Ovary (tissue), 3 donors: ENCODE measurements at regions not wholly inside any gene's neighbourhood (a gene's known extent, or its start where the extent isn't known, plus 50 kb on each side); places are given as distances from the start of the nearest gene placed in this dataset.

ENCODE experiments used
- EP300 ChIP-seq: sonication (generic); formaldehyde crosslinking; IDR thresholded peaks from one replicate; pipeline ENCODE4 v1.6.1; 2017; ENCODE audit warnings: antibody characterized with exemption
- POLR2A ChIP-seq: fragments of 450-650 bp; IDR thresholded peaks from one replicate; pipeline ENCODE4 v1.6.1; 2017; ENCODE audit warnings: antibody characterized with exemption, mild to moderate bottlenecking, moderate library complexity
- TF ChIP-seq, protein P1 (sequence below), 3 donors: fragments of 450-650 bp in 2 of 3; fragments of 200-600 bp in 1 of 3; IDR thresholded peaks; one replicate each; pipeline versions ENCODE4 v1.5.1 to v1.8.0; 2016 to 2022; ENCODE audit warnings: antibody characterized with exemption in 3 of 3, mild to moderate bottlenecking in 1 of 3
- donor health status: DM: no; HTN: no; CAD: no.

DNA sequence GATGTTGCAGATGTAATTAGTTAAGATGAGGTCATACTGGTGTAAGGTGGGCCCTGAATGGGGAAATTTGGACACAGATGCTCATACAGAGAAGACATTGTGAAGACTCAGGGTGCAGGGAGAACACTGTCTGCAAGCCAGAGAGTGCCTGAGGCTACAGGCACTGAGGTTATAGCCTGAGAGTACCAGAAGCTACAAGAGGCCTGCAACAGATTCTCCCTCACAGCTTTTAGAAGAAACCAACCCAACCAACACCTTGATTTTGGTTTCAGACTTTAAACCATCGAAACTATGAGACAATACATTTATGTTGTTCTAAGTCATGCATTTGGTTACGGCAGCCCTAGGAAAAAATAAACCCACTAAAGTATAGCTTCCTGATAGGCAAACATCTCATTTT, 321.7 kb upstream of the USP25 start:
- TF ChIP-seq, protein P1, sequence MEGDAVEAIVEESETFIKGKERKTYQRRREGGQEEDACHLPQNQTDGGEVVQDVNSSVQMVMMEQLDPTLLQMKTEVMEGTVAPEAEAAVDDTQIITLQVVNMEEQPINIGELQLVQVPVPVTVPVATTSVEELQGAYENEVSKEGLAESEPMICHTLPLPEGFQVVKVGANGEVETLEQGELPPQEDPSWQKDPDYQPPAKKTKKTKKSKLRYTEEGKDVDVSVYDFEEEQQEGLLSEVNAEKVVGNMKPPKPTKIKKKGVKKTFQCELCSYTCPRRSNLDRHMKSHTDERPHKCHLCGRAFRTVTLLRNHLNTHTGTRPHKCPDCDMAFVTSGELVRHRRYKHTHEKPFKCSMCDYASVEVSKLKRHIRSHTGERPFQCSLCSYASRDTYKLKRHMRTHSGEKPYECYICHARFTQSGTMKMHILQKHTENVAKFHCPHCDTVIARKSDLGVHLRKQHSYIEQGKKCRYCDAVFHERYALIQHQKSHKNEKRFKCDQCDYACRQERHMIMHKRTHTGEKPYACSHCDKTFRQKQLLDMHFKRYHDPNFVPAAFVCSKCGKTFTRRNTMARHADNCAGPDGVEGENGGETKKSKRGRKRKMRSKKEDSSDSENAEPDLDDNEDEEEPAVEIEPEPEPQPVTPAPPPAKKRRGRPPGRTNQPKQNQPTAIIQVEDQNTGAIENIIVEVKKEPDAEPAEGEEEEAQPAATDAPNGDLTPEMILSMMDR (IDR thresholded peaks at IDR 0.05) = no peak
- TF ChIP-seq POLR2A = no peak
- no peak for TF ChIP-seq EP300
